SK-N-SH treated with all-trans-retinoic acid at 6 μM for 48 hours (cell line): ENCODE measurements at regions not wholly inside any gene's neighbourhood (a gene's known extent, or its start where the extent isn't known, plus 50 kb on each side); places are given as distances from the start of the nearest gene placed in this dataset.

Source experiments
- ARNTL ChIP-seq: fragments of 450-650 bp; formaldehyde crosslinking; IDR thresholded peaks from 2 replicates; pipeline ENCODE4 v1.5.0; 2020; ENCODE audit warnings: low read depth, mild to moderate bottlenecking, moderate library complexity, borderline replicate concordance
- BACH2 ChIP-seq: fragments of 250-450 bp; sonication (Bioruptor Pico); IDR thresholded peaks from 2 replicates; pipeline ENCODE4 v1.9.0; 2021; ENCODE audit warnings: mild to moderate bottlenecking, borderline replicate concordance
- PATZ1 ChIP-seq: fragments of 250-450 bp; sonication (Bioruptor Pico); IDR thresholded peaks from 2 replicates; pipeline ENCODE4 v1.8.0; 2020; ENCODE audit warnings: mild to moderate bottlenecking, moderate library complexity, borderline replicate concordance
- RARB ChIP-seq: fragments of 250-450 bp; sonication (Bioruptor Pico); IDR thresholded peaks from 2 replicates; pipeline ENCODE4 v1.8.0; 2021; ENCODE audit warnings: mild to moderate bottlenecking, moderate library complexity
- ZFP30 ChIP-seq: fragments of 450-650 bp; formaldehyde crosslinking; IDR thresholded peaks from 2 replicates; pipeline ENCODE4 v1.5.0; 2022; ENCODE audit warnings: mild to moderate bottlenecking, moderate library complexity

- TF ChIP-seq BACH2 (no peak), ARNTL (CRISPR knock-in tag) (no peak), PATZ1 (no peak), RARB (CRISPR knock-in tag) (no peak), ZFP30 (CRISPR knock-in tag) (no peak)
These were observed 107.2 kb upstream of the SPRED2 start for GRCh38 chr2:65539633-65540032.
